ENCODE measurements at regions not wholly inside any gene's neighbourhood (a gene's known extent, or its start where the extent isn't known, plus 50 kb on each side); places are given as distances from the start of the nearest gene placed in this dataset.

GRCh38 chr1:201619513-201619912, 80.6 kb downstream of the NAV1 start:
- CTCF ChIA-PET, result no interaction called here

More at GRCh38 chr1:201619513-201619912, 80.6 kb downstream of the NAV1 start:
- Histone ChIP-seq H3K9ac (ENCODE audit: low read length) (no peak overlapping the region), H2AFZ (ENCODE audit: low read depth, low read length, poor library complexity, severe bottlenecking) (no peak overlapping the region), H3K27ac (ENCODE audit: low read depth, low read length) (no peak overlapping the region), H3K9me2 (ENCODE audit: insufficient read depth) (no peaks in the 10 kb centered on the region), H3K4me2 (ENCODE audit: low read length) (no peak overlapping the region), H4K20me1 (ENCODE audit: insufficient read depth) (no peaks in the 10 kb centered on the region), H3K27me3 (ENCODE audit: insufficient read depth, low read length) (0 out of 2 replicates have a peak, but pooled peaks cover 5% of the 10 kb centered on the region), H3K79me2 (ENCODE audit: insufficient read depth, low read length) (no peaks in the 10 kb centered on the region), H3K9me3 (ENCODE audit: control insufficient read depth in 1 of 2, insufficient read depth in 1 of 2, low read depth in 1 of 2, low read length in 2 of 2) (no peaks in the 10 kb centered on the region), H3K4me1 (ENCODE audit: control insufficient read depth in 1 of 2, insufficient read depth in 2 of 2, low read length in 2 of 2) (peaks cover 0 to 2% of the 10 kb centered on the region in 2 experiments; a peak in 1 of 4 replicates), H3K4me3 (replicated peaks in 1 of 2; ENCODE audit: low read depth in 1 of 2, low read length in 2 of 2) (no peak overlapping the region), H3K36me3 (ENCODE audit: control insufficient read depth in 1 of 2, insufficient read depth in 2 of 2, low read length in 2 of 2) (no peaks in the 10 kb centered on the region)
- no TSS peak for BruUV-seq (replicated peaks)
- ChIA-PET RAD21 (ENCODE audit: low non-redundant PET in 1 of 2, low total read pairs in 2 of 2, uncharacterized antibody in 2 of 2, unreplicated experiment in 2 of 2) (no interaction called here), POLR2A (no interaction called here)
- intact Hi-C loops (cut with micrococcal nuclease), result no loop called here
- ATAC-seq, result no peak
- DNase-seq (ENCODE audit: low read depth, low spot score), result no peak
- TF ChIP-seq JUND (IDR thresholded peaks at IDR 0.05) (no peak), POLR2A (IDR thresholded peaks at IDR 0.05; ENCODE audit: borderline replicate concordance, extremely low read depth, insufficient read depth, insufficient read length) (no peak), RAD21 (IDR thresholded peaks at IDR 0.05; ENCODE audit: low read depth) (no peak), EGR1 (IDR thresholded peaks at IDR 0.05; ENCODE audit: low read depth) (no peak), CTCF (IDR thresholded peaks at IDR 0.05 in 2 of 3, conservative IDR thresholded peaks at IDR 0.05 in 1 of 3; ENCODE audit: borderline replicate concordance in 1 of 3, insufficient read depth in 1 of 3, low read depth in 2 of 3, low read length in 2 of 3) (no peak), MAX (IDR thresholded peaks at IDR 0.05) (no peak), CBX3 (IDR thresholded peaks at IDR 0.05; ENCODE audit: low read depth) (no peak)
